GM23338 (cell line): ENCODE measurements at regions not wholly inside any gene's neighbourhood (a gene's known extent, or its start where the extent isn't known, plus 50 kb on each side); places are given as distances from the start of the nearest gene placed in this dataset.

Experiments
- CREB1 ChIP-seq: fragments of 250-450 bp; sonication (Bioruptor Pico); IDR thresholded peaks from 2 replicates; pipeline ENCODE4 v1.5.0; 2020; ENCODE audit warnings: low read depth, mild to moderate bottlenecking, moderate library complexity
- EZH2 ChIP-seq: fragments of 200-600 bp; sonication (generic); IDR thresholded peaks from one replicate; pipeline ENCODE4 v1.8.0; 2017; ENCODE audit warnings: antibody characterized with exemption, mild to moderate bottlenecking, low read depth; ENCODE audit not compliant: unreplicated experiment
- EZH2phosphoT487 ChIP-seq: fragments of 200-600 bp; sonication (generic); IDR thresholded peaks from one replicate; pipeline ENCODE4 v1.8.1; 2018; ENCODE audit warnings: antibody characterized with exemption; ENCODE audit not compliant: unreplicated experiment
- JUNB ChIP-seq: IDR thresholded peaks from one replicate; pipeline ENCODE4 v1.6.1; 2016; ENCODE audit warnings: antibody characterized with exemption; ENCODE audit not compliant: unreplicated experiment
- NANOG ChIP-seq: IDR thresholded peaks from 2 replicates; pipeline ENCODE4 v1.6.1; 2016; ENCODE audit warnings: antibody characterized with exemption, borderline replicate concordance
- POLR2AphosphoS5 ChIP-seq: IDR thresholded peaks from 2 replicates; pipeline ENCODE4 v1.6.1; 2016; ENCODE audit warnings: antibody characterized with exemption, low read depth
- ZNF114 ChIP-seq: fragments of 250-450 bp; sonication (Bioruptor Pico); IDR thresholded peaks from 2 replicates; pipeline ENCODE4 v1.5.0; 2020; ENCODE audit warnings: mild to moderate bottlenecking, moderate library complexity
- TF ChIP-seq, protein P1 (sequence below), 2 experiments: fragments of 200-600 bp in 1 of 2; sonication (generic) in 1 of 2; conservative IDR thresholded peaks; 2 replicates each; pipeline versions ENCODE4 v1.5.1 to v1.6.1; 2016 to 2017; ENCODE audit warnings: antibody characterized with exemption in 2 of 2, low read depth in 2 of 2, mild to moderate bottlenecking in 2 of 2, moderate library complexity in 1 of 2
- TF ChIP-seq, protein P2 (sequence below): IDR thresholded peaks from one replicate; pipeline ENCODE4 v1.6.1; 2018; ENCODE audit warnings: antibody characterized with exemption; ENCODE audit not compliant: unreplicated experiment
- TF ChIP-seq, protein P3 (sequence below): fragments of 250-450 bp; sonication (Bioruptor Pico); IDR thresholded peaks from 2 replicates; pipeline ENCODE4 v1.5.0; 2020; ENCODE audit warnings: mild to moderate bottlenecking, moderate library complexity
- TF ChIP-seq, protein P4 (sequence below): IDR thresholded peaks from 2 replicates; pipeline ENCODE4 v1.6.1; 2016; ENCODE audit warnings: antibody characterized with exemption

DNA sequence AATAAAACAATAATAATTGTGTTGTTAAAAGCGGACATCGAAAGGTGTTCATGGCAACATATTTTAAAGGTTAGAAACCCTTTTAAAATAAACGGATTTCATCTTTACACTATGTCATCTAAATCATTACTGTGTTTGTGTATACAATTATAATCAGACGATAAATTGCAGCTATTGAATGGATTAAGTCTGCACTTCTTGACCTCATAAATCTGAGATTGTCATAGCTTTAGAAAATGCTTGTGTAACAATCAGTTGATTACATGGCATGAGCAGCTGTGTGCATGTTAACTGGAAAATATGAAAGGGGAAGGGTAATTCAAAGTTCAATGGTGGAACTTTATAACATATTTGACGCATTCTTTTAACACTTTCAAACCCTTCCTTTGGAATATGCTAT, 152.4 kb upstream of the MDFIC2 start:
- TF ChIP-seq, protein P1, sequence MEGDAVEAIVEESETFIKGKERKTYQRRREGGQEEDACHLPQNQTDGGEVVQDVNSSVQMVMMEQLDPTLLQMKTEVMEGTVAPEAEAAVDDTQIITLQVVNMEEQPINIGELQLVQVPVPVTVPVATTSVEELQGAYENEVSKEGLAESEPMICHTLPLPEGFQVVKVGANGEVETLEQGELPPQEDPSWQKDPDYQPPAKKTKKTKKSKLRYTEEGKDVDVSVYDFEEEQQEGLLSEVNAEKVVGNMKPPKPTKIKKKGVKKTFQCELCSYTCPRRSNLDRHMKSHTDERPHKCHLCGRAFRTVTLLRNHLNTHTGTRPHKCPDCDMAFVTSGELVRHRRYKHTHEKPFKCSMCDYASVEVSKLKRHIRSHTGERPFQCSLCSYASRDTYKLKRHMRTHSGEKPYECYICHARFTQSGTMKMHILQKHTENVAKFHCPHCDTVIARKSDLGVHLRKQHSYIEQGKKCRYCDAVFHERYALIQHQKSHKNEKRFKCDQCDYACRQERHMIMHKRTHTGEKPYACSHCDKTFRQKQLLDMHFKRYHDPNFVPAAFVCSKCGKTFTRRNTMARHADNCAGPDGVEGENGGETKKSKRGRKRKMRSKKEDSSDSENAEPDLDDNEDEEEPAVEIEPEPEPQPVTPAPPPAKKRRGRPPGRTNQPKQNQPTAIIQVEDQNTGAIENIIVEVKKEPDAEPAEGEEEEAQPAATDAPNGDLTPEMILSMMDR (conservative IDR thresholded peaks at IDR 0.05; ENCODE audit: low read depth in 2 of 2) = no peak
- TF ChIP-seq, protein P2, sequence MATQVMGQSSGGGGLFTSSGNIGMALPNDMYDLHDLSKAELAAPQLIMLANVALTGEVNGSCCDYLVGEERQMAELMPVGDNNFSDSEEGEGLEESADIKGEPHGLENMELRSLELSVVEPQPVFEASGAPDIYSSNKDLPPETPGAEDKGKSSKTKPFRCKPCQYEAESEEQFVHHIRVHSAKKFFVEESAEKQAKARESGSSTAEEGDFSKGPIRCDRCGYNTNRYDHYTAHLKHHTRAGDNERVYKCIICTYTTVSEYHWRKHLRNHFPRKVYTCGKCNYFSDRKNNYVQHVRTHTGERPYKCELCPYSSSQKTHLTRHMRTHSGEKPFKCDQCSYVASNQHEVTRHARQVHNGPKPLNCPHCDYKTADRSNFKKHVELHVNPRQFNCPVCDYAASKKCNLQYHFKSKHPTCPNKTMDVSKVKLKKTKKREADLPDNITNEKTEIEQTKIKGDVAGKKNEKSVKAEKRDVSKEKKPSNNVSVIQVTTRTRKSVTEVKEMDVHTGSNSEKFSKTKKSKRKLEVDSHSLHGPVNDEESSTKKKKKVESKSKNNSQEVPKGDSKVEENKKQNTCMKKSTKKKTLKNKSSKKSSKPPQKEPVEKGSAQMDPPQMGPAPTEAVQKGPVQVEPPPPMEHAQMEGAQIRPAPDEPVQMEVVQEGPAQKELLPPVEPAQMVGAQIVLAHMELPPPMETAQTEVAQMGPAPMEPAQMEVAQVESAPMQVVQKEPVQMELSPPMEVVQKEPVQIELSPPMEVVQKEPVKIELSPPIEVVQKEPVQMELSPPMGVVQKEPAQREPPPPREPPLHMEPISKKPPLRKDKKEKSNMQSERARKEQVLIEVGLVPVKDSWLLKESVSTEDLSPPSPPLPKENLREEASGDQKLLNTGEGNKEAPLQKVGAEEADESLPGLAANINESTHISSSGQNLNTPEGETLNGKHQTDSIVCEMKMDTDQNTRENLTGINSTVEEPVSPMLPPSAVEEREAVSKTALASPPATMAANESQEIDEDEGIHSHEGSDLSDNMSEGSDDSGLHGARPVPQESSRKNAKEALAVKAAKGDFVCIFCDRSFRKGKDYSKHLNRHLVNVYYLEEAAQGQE = no peak
- no peak for TF ChIP-seq EZH2phosphoT487
- no peak for TF ChIP-seq NANOG
- TF ChIP-seq JUNB = no peak
- no peak for TF ChIP-seq EZH2
- TF ChIP-seq, protein P3, sequence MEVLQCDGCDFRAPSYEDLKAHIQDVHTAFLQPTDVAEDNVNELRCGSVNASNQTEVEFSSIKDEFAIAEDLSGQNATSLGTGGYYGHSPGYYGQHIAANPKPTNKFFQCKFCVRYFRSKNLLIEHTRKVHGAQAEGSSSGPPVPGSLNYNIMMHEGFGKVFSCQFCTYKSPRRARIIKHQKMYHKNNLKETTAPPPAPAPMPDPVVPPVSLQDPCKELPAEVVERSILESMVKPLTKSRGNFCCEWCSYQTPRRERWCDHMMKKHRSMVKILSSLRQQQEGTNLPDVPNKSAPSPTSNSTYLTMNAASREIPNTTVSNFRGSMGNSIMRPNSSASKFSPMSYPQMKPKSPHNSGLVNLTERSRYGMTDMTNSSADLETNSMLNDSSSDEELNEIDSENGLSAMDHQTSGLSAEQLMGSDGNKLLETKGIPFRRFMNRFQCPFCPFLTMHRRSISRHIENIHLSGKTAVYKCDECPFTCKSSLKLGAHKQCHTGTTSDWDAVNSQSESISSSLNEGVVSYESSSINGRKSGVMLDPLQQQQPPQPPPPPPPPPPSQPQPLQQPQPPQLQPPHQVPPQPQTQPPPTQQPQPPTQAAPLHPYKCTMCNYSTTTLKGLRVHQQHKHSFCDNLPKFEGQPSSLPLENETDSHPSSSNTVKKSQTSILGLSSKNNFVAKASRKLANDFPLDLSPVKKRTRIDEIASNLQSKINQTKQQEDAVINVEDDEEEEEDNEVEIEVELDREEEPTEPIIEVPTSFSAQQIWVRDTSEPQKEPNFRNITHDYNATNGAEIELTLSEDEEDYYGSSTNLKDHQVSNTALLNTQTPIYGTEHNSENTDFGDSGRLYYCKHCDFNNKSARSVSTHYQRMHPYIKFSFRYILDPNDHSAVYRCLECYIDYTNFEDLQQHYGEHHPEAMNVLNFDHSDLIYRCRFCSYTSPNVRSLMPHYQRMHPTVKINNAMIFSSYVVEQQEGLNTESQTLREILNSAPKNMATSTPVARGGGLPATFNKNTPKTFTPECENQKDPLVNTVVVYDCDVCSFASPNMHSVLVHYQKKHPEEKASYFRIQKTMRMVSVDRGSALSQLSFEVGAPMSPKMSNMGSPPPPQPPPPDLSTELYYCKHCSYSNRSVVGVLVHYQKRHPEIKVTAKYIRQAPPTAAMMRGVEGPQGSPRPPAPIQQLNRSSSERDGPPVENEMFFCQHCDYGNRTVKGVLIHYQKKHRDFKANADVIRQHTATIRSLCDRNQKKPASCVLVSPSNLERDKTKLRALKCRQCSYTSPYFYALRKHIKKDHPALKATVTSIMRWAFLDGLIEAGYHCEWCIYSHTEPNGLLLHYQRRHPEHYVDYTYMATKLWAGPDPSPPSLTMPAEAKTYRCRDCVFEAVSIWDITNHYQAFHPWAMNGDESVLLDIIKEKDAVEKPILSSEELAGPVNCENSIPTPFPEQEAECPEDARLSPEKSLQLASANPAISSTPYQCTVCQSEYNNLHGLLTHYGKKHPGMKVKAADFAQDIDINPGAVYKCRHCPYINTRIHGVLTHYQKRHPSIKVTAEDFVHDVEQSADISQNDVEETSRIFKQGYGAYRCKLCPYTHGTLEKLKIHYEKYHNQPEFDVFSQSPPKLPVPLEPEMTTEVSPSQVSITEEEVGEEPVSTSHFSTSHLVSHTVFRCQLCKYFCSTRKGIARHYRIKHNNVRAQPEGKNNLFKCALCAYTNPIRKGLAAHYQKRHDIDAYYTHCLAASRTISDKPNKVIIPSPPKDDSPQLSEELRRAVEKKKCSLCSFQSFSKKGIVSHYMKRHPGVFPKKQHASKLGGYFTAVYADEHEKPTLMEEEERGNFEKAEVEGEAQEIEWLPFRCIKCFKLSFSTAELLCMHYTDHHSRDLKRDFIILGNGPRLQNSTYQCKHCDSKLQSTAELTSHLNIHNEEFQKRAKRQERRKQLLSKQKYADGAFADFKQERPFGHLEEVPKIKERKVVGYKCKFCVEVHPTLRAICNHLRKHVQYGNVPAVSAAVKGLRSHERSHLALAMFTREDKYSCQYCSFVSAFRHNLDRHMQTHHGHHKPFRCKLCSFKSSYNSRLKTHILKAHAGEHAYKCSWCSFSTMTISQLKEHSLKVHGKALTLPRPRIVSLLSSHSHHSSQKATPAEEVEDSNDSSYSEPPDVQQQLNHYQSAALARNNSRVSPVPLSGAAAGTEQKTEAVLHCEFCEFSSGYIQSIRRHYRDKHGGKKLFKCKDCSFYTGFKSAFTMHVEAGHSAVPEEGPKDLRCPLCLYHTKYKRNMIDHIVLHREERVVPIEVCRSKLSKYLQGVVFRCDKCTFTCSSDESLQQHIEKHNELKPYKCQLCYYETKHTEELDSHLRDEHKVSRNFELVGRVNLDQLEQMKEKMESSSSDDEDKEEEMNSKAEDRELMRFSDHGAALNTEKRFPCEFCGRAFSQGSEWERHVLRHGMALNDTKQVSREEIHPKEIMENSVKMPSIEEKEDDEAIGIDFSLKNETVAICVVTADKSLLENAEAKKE (CRISPR knock-in tag) = no peak
- no peak for TF ChIP-seq POLR2AphosphoS5
- TF ChIP-seq ZNF114 (CRISPR knock-in tag) = no peak
- no peak for TF ChIP-seq CREB1
- TF ChIP-seq, protein P4, sequence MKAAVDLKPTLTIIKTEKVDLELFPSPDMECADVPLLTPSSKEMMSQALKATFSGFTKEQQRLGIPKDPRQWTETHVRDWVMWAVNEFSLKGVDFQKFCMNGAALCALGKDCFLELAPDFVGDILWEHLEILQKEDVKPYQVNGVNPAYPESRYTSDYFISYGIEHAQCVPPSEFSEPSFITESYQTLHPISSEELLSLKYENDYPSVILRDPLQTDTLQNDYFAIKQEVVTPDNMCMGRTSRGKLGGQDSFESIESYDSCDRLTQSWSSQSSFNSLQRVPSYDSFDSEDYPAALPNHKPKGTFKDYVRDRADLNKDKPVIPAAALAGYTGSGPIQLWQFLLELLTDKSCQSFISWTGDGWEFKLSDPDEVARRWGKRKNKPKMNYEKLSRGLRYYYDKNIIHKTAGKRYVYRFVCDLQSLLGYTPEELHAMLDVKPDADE = no peak
